WERI-Rb-1 (cell line): ENCODE measurements at regions not wholly inside any gene's neighbourhood (a gene's known extent, or its start where the extent isn't known, plus 50 kb on each side); places are given as distances from the start of the nearest gene placed in this dataset.
A peak's percentile ranks its signal among the peaks of the same experiment; 100 is the strongest.
"Not testable (repeated sequence)": the region's sequence is repeated elsewhere in the genome, so short reads cannot be mapped to it uniquely, and the experiment has no call there.

Source experiments
- DNase-seq: peaks from one replicate; pipeline ENCODE4 v3.0.0-alpha.2; 2020
- H3K27ac ChIP-seq: fragments of 250-450 bp; sonication (Bioruptor Pico); 2 replicates; pipeline ENCODE4 v1.5.1; 2020; ENCODE audit warnings: mild to moderate bottlenecking, moderate library complexity
- H3K27me3 ChIP-seq: fragments of 250-450 bp; sonication (Bioruptor Pico); 2 replicates; pipeline ENCODE4 v1.5.1; 2021; ENCODE audit warnings: mild to moderate bottlenecking, low read depth, moderate library complexity; ENCODE audit not compliant: insufficient read depth, severe bottlenecking
- H3K36me3 ChIP-seq: fragments of 250-450 bp; sonication (Bioruptor Pico); 2 replicates; pipeline ENCODE4 v1.5.1; 2020; ENCODE audit warnings: mild to moderate bottlenecking, moderate library complexity
- H3K4me3 ChIP-seq: 2 replicates; pipeline ENCODE4 v1.5.1; 2011; ENCODE audit warnings: low read depth, mild to moderate bottlenecking, control low read depth, low read length
- H3K9me3 ChIP-seq: fragments of 250-450 bp; sonication (Bioruptor Pico); 2 replicates; pipeline ENCODE4 v1.5.1; 2021; ENCODE audit warnings: mild to moderate bottlenecking, moderate library complexity; ENCODE audit not compliant: severe bottlenecking

GRCh38 chr9:67066140-67066539 lies 73.8 kb upstream of the SPATA31A3 start:
- DNase-seq: peak; percentile 6
- H3K9me3 ChIP-seq, H3K27me3 ChIP-seq, H3K27ac ChIP-seq, H3K36me3 ChIP-seq, H3K4me3 ChIP-seq: not testable (repeated sequence)

GRCh38 chr9:67058898-67059715 lies 66.8 kb upstream of the SPATA31A3 start:
- H3K9me3 ChIP-seq, H3K27me3 ChIP-seq, H3K36me3 ChIP-seq: not testable (repeated sequence)
- Histone ChIP-seq H3K4me3 (peak overlapping the region; percentile 22), H3K27ac (peak overlapping the region; percentile 56)
- peak; percentile 72 for DNase-seq
